ENCODE measurements at regions not wholly inside any gene's neighbourhood (a gene's known extent, or its start where the extent isn't known, plus 50 kb on each side); places are given as distances from the start of the nearest gene placed in this dataset.
"Not testable (repeated sequence)": the region's sequence is repeated elsewhere in the genome, so short reads cannot be mapped to it uniquely, and the experiment has no call there.

DNA sequence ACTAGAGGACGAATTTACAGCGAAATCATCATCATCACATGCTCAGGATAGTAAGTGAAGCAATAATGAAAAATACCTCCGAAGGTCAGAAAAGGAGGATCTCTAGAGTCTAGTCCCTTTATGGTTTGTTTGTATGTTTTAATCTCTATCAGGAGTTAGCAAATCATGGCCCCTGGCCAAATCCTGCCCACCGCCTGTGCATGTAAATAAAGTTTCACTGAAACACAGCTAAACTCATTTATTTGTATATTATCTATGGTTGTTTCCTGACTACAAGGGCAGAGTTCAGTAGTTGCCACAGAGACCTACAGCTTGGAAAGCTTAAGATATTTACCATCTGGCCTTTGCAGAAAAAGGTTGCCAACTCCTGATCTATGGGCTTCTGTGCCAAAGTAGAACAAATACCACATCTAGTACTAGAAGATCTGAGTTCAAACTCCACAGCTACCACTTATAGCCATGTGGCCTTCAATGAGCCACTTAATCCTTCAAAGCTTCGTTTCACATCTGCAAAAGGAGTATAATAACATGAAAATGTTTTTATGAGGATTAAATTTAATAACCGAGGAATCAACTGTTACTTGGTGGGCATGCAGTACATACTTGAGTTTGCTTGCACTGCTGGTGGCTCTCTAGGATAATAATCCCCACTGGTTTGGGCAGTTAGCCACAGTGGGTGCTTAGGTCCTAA is 94.0 kb upstream of the KIF26B start:
- DNase-seq: no peak

DNA sequence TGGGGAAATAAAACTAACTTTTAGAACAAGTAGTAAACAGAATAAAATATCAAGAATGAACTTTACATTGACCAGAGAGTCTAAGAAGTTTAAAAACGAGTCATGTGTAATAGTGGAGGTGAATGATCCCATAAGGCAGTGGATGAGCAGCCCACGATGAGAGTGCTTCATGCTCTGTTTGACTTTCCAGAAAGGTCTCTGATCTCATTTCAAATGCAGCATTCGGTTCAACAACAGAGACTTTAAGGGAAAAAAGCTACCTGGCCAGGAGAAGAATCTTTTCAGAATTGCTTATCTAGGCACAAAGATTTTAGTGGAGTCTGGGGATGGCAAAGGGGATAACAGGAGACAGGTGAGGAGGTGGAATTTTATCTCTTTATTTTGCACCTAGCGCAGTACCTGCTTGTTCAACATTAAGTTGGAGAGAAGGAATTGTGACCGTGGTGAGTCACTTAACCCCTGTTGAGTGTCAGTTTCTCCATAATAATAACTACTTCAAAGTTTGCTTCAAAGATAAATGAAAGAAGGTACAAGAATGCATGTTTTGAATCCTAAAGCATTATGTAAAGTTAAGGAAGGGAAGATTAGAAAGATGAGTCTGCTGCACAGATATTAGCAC is 94.9 kb upstream of the KIF26B start:
- DNase-seq: no peak

- DNase-seq: no peak
These were observed 95.9 kb upstream of the KIF26B start for GRCh38 chr1:245058882-245059281.

DNA sequence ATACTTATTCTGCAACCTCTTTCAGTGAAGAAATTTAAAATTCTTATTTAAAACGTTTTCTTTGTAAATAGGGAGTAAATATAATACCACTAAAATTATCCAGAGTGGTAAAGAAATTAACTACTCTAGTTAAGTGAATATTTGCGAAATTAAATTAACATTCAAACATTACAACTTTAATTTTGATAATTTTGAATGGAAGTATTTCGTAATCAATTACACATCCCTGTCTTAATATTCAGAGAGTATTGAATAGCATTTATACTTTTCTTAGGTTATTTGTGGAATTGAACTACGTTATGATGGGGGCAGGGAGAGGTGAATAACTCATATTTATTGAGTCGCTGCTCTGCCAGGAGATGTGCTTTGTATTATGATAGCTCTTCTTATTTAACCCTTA is 96.3 kb upstream of the KIF26B start:
- no peak for DNase-seq

DNA sequence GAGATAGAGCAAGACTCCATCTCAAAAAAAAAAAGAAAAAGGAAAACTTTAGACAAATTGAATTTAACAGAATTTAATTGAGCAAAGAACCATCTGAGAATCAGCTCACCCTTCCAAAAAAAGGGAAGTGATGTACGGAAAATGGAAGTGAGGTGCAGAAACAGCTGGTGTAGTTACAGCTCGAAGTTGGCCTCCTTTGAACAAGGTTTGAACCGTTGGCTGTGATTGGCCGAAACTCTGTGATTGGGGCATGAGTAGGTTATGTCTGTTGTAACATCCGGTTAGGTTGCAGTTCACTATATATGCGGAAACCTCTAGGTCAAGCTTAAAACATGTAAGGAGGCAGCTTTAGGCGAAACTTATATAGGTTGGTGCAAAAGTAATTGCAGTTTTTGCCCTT is 97.9 kb upstream of the KIF26B start:
- DNase-seq: no peak

DNA sequence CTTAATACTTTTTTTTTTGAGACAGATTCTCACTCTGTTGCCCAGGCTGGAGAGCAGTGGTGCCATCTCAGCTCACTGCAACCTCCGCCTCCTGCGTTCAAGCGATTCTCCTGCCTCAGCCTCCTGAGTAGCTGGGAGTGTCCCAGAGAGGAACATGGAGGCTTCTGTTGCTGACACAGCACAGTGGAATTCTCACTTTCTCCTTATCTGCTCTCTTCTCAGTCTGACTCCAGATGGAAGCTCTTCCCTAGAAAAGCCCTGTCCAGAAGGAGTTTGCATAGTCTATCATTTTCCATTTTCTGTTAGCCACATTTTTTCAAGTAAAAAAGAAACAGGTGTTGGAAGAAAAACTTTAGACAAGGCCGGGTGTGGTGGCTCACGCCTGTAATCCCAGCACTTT is 98.5 kb upstream of the KIF26B start:
- DNase-seq: not testable (repeated sequence)

DNA sequence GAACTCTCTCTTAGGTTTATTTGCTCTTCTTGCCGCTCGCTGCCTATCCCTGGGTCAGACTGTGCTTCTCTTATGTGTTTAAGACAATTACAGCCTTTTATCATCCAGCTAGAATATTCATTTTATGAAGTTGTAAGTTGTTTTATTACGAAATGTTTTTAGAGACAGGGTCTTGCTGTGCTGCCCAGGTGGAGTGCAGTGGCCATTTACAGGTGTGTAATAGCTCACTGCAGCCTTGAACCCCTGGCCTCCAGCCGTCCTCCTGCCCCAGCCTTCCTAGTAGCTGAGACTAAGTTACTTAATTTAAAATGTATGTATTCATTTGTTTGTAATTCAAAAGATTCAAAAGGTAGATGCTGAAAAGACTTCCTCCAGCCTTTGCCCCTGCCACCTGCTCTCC is 99.0 kb upstream of the KIF26B start:
- no peak for DNase-seq

DNA sequence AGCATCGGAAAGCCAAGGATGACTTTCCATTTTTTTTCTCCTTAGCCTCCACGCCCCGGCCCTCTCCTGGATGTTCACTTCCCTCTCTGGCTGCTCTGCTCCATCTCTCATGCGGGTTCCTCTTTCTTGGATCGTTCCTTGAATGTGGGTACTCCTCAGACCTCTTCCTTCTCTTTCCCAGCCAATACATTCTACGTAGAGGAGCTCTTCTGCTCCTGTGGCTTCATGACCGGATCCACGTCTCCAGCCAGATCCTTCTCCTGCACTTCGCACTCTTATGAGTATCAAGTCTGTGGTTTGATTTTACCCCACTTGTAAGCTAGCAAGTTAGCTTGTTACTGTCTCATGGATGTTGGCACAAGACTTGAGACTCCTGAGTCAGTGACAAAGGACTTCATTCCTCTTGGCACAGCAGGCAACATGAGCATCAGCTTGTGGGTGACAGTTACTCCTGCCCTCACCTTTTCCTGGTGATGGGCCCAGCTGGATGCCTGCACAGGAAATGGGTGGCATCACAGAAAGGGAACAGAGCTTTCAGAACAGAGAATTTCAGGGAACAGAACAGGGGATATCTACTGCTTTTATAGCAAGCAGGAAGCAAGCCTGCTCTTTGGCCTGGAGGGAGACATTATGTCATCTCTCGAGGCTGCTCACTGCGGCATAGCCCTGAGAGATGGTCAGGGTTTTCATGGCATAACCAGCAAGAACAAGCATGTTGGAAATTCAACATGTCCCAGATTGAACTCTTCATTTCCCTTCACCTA is 100.1 kb upstream of the KIF26B start:
- no peak for DNase-seq

GRCh38 chr1:245054105-245054504 is 100.7 kb upstream of the KIF26B start:
- no peak for DNase-seq

GRCh38 chr1:245052258-245052657 is 102.5 kb upstream of the KIF26B start:
- no peak for DNase-seq

- DNase-seq: no peak
These were observed 103.2 kb upstream of the KIF26B start for GRCh38 chr1:245051349-245052221.

GRCh38 chr1:245046769-245047168 is 108.0 kb upstream of the KIF26B start:
- DNase-seq: no peak

GRCh38 chr1:245046315-245046714 is 108.5 kb upstream of the KIF26B start:
- DNase-seq: no peak

DNA sequence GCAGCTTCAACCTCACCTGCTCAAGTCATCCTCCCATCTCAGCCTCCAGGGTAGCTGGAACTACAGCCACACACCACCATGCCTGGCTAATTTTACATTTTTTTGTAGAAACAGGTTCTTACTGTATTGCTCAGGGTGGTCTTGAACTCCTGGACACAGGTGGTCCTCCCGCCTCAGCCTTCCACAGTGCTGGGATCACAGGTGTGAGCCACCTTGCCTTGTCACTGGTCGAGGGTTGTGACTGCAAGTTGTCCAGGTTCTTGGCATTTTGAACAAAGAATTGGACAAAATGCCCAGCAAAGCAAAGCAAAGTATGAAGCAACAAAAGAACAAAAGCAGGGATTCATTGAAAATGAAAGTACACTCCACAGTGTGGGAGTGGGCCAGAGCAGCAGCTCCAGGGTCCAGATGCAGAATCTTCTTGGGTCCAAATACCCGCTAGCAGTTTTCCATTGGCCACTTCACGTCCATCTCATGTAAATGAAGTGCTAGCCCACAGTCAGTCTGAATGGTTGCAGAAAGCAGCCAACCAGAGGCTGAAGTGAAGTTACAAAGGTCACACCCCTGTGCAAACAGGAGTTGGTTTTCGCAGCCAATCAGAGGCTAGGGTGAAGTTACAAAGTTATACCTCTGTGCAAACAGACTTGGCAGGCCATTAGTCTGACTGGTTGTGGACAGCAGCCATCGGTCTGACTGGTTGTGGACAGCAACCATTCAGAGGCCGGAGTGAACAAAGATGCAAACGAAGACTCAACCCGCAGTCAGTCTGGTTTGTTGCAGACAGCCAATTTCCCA is 109.5 kb upstream of the KIF26B start:
- DNase-seq: peak; percentile 28

GRCh38 chr1:245043611-245043940 is 111.2 kb upstream of the KIF26B start:
- DNase-seq: no peak

DNA sequence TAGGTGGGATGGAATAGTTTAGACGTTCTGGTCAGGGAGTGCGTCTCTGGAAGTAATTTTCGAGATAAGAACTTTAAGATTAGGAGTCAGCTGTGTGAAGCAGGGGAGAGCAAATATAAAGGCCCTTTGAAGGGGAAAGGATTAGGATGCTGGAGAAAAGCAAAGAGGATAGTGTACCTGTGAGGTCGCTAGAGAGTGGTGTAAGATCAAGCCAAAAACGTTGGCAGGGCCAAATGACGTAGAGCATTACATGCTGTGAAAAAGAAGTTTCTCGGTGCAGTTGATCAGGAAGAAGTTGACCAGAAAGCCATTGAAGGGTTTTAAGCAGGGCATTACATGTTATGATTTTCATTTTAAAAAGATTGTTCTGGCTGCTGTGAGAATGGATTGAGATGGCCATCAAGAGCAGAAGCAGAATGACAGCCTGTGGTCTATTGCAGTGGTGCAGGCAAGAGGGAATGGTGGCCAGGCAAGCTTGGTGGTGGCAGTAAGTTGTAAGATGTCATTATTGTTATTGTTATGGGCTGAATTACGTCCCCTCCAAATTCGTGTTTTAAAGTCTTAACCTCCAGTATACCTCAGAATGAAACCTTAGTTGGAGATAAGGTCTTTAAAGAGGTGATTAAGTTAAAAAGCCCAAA is 113.6 kb upstream of the KIF26B start:
- DNase-seq: no peak

GRCh38 chr1:245039196-245039595 is 115.6 kb upstream of the KIF26B start:
- DNase-seq: no peak

- DNase-seq: no peak
These were observed 118.7 kb upstream of the KIF26B start for GRCh38 chr1:245036102-245036501.

DNA sequence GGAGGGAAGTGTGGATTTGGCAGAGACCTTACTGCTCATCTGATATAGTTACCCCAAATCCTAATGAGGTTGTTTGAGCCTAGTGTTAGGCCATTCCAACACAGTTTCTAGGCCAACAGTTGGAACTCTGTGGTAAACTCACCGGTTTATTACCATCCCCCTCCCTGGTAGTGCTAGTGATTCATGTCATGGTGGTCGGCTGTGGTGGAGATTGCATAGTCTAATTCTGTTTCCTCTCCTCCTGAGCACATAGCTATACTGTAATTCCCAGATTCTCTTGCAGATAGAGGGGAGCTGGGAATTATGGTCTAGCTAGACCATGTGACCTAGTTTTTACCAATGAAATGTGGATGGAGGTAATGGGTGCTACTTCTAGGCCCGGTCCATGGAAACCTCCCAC is 123.7 kb upstream of the KIF26B start:
- no peak for DNase-seq

DNA sequence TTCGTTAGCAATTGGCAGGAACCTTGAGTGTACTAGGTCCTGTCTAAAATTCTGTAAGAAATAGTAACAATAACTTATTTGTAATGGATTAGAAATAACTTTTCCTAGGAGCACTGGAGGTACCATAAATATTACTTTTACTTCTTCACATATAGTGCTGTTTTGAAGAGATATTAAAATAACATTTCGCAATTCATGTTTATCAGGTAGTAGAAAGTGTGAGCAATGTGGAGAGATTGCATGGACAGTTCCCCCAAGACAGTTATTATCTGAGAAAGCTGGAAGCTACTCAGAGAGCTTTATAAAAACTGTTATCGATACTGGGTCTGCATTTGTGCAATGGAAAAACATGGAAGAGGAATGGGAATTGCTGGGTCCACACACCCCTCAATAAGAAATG is 128.5 kb upstream of the KIF26B start:
- DNase-seq: no peak

DNA sequence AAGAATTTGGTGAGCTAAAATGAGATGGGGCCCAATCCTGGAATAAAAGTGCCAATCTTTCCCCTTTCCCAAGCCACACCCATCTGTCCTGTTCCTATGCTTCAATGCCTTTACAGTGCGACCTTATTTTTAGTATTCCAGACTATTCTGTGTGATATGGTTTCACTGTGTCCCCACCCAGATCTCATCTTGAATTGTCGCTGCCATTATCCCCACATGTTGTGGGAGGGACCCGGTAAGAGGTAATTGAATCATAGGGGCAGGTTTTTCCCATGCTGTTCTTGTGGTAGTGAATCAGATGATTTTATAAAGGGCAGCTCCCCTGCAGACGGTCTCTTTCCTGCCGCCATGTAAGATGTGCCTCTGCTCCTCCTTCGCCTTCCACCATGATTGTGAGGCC is 129.3 kb upstream of the KIF26B start:
- no peak for DNase-seq

DNA sequence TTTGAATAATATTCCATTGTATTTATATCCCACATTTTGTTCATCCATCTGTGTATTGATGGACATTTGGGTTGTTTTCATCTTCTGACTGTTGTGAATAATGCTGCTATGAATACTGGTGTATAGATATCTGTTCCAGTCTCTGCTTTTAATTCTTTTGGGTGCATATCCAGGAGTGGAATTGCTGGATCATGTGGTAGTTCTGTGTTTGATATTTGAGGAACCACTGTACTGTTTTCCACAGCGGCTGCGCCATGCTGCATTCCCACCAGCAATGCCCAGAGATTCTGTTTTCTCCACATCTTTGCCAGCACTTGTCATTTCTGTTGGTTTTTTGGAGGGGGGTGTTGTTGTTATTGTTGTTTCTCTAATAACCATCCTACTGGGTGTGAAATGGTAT is 131.6 kb upstream of the KIF26B start:
- no peak for DNase-seq

All from right hindlimb (tissue), 1 donor.